Duodenal mucosa (tissue), 2 donors: ENCODE measurements at regions not wholly inside any gene's neighbourhood (a gene's known extent, or its start where the extent isn't known, plus 50 kb on each side); places are given as distances from the start of the nearest gene placed in this dataset.

Experiments used
- H3K27ac ChIP-seq: one replicate; pipeline ENCODE4 v1.7.0; 2013; ENCODE audit warnings: low read depth, low read length
- H3K27me3 ChIP-seq, 2 donors: one replicate each; pipeline ENCODE4 v1.7.0; 2013; ENCODE audit warnings: low read length in 2 of 2, control low read depth in 1 of 2; ENCODE audit not compliant: insufficient read depth in 2 of 2, control insufficient read depth in 1 of 2
- H3K36me3 ChIP-seq, 2 donors: one replicate each; pipeline ENCODE4 v1.7.0; 2013; ENCODE audit warnings: low read length in 2 of 2, control low read depth in 1 of 2; ENCODE audit not compliant: insufficient read depth in 2 of 2, control insufficient read depth in 1 of 2
- H3K4me1 ChIP-seq, 2 donors: one replicate each; pipeline ENCODE4 v1.7.0; 2013; ENCODE audit warnings: low read length in 2 of 2, control low read depth in 1 of 2; ENCODE audit not compliant: insufficient read depth in 2 of 2, control insufficient read depth in 1 of 2
- H3K4me3 ChIP-seq, 2 donors: one replicate each; pipeline ENCODE4 v1.7.0; 2013; ENCODE audit warnings: low read length in 2 of 2, low read depth in 1 of 2
- H3K9ac ChIP-seq, 2 donors: one replicate each; pipeline ENCODE4 v1.7.0; 2013; ENCODE audit warnings: low read length in 2 of 2, low read depth in 1 of 2
- H3K9me3 ChIP-seq, 2 donors: one replicate each; pipeline ENCODE4 v1.7.0; 2013; ENCODE audit warnings: low read length in 2 of 2, control low read depth in 1 of 2; ENCODE audit not compliant: control insufficient read depth in 1 of 2

DNA sequence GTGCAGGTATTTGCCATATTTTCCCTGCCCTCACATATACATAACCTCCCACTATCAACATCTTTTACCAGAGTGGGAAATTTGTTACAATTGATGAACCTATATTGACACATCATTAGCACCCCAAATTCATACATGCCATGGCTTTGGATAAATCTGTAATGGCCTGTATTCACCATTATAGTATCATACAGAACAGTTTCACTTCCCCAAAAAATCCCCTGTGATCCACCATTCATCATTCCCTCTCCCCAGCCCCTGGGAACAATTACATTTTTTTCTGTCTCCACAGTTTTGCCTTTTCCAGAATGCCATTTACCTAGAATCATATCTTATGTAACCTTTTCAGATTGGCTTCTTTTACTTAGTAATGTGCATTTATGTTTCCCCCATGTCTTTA is 494.5 kb downstream of the RNF144A start:
- Histone ChIP-seq H3K9me3 (no peaks in the 10 kb centered on the region), H3K9ac (no peak overlapping the region), H3K27me3 (peaks cover 0 to 4% of the 10 kb centered on the region in 2 donors), H3K4me3 (no peak overlapping the region), H3K36me3 (no peaks in the 10 kb centered on the region), H3K4me1 (no peaks in the 10 kb centered on the region), H3K27ac (no peak overlapping the region)

DNA sequence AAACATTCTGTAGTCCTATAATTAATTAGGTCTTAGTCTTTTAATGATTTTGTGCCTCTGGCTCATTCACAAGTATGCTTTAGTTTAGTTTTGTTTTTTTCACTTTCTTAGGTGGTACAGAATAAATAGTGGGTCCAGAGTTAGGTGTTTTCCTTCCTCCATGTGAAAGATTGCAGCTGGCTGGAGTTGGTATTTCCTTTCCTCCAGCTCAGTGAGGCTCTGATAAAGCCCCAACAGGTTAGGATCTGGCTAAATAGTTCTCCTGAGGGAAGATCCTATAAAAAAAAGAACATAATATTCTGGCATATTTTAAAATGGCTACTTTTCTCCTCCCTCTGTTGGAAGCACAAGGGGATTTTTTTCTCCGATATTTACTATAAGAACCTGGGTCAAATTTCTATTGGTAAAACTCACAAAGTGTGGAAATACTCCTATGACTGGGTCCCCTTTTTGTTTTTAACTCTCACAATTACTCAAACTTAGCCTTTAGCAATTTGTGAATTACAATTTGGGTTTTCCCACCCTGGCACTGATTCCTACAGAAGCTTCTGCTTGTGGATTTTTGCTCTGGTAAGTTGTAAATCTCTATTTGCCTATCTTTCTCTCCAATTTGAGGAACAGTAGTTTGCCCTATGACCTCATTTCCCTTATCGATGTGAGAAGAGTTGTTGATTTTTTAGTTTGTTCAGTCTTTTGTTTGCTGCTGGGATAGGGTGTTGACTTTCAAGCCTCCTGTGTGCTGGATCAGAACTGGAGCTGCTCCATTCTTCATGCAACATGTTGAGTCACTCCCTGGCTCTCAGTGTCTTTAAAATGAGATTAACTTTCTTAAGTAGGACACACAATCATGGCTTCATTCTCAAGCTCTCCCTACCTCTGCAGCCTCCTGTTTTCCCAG is 500.9 kb downstream of the RNF144A start:
- no peak overlapping the region for H3K4me3 ChIP-seq
- H3K4me1 ChIP-seq: no peaks in the 10 kb centered on the region
- H3K36me3 ChIP-seq: no peaks in the 10 kb centered on the region
- no peak overlapping the region for H3K9ac ChIP-seq
- H3K27me3 ChIP-seq: peaks cover 8 to 10% of the 10 kb centered on the region in 2 donors
- H3K9me3 ChIP-seq: no peaks in the 10 kb centered on the region
- H3K27ac ChIP-seq: no peak overlapping the region

DNA sequence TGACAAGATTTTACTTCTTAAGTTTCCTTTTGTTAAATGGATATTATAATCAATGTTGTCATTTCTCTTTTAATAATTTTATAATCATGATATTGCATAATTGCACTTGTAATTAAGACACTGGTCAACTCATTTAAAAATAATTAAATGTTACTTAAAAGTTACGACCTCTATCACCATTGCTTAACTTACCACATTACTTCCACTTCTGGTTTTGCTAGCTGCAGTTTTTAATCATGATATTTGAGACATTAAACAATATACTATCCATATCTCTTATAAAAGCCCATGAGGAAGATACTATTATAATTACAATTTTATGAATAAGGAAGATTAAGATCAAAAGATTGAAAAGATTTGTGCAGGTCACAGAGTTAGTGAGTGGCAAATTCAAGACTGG is 502.0 kb downstream of the RNF144A start:
- no peak overlapping the region for H3K27ac ChIP-seq
- H3K27me3 ChIP-seq: peaks cover 8 to 10% of the 10 kb centered on the region in 2 donors
- H3K4me1 ChIP-seq: no peaks in the 10 kb centered on the region
- H3K36me3 ChIP-seq: no peaks in the 10 kb centered on the region
- H3K4me3 ChIP-seq: no peak overlapping the region
- no peaks in the 10 kb centered on the region for H3K9me3 ChIP-seq
- H3K9ac ChIP-seq: no peak overlapping the region

DNA sequence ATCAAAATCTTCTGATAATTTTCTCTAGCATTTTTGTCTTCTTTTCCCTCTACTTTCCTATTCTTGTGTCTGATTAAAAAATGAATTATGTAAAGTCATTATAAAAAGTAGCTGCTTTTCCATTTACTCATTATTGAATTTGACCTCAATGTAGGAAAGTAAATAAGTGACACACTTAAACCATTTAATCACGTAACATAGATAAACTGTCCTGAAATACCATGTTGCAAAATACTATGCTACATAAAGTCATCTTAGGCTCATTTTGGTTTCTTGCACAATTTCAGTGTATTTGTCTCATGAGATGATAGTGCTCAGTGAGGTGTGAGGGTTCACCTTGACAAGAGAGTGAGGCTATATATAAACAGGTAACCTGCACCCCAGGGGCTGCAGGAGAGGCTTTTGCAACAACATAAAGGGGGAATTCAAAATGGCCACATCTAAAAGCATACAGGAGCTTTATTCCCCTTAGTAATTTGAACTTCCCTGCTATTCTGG is 502.7 kb downstream of the RNF144A start:
- Histone ChIP-seq H3K9me3 (no peaks in the 10 kb centered on the region), H3K4me1 (no peaks in the 10 kb centered on the region), H3K9ac (no peak overlapping the region), H3K36me3 (no peaks in the 10 kb centered on the region), H3K27ac (no peak overlapping the region), H3K27me3 (peaks cover 8 to 10% of the 10 kb centered on the region in 2 donors), H3K4me3 (no peak overlapping the region)

DNA sequence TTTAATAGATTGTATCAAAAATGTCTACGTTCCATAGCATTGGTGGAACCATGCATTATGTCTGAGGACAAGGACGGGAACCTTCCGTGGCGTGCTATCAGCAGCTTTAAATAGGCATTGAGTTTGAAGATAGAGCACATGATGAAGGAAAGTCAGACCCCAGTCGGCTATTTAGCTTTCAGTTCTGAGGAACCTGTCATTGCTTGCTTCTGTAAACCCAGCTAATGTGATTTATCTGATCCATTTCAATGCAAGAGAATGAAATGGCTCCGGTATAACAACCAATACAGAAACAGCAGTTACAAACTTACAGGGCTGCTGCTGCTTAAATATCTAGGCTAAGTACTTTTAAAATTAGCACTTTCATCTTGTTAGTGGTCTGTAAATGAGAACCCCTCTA is 503.3 kb downstream of the RNF144A start:
- H3K36me3 ChIP-seq: no peaks in the 10 kb centered on the region
- H3K4me1 ChIP-seq: no peaks in the 10 kb centered on the region
- H3K27ac ChIP-seq: no peak overlapping the region
- H3K27me3 ChIP-seq: peaks cover 8 to 10% of the 10 kb centered on the region in 2 donors
- H3K9ac ChIP-seq: no peak overlapping the region
- no peak overlapping the region for H3K4me3 ChIP-seq
- no peaks in the 10 kb centered on the region for H3K9me3 ChIP-seq

DNA sequence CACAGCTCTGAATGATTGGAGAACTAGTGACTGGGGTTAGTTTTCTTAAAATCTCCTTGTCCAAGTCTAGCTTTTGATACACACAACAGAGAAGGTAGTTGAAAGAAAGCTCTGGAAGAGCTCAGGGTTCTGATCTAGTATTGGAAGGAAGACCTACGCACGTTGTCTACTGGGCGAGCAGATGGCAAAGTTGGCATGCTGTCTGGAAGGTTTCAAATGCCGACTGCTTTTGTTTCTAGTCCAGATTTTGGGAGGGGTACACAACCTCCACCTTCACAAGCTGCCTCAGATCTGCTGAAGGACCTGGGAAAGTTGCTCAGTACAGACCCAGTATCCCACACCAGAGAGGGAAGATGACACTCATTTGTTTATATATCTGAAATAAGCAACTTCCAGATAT is 507.3 kb downstream of the RNF144A start:
- Histone ChIP-seq H3K4me1 (no peaks in the 10 kb centered on the region), H3K9me3 (no peaks in the 10 kb centered on the region), H3K27me3 (peaks cover 17 to 18% of the 10 kb centered on the region in 2 donors), H3K4me3 (no peak overlapping the region), H3K9ac (no peak overlapping the region), H3K36me3 (no peaks in the 10 kb centered on the region), H3K27ac (no peak overlapping the region)

DNA sequence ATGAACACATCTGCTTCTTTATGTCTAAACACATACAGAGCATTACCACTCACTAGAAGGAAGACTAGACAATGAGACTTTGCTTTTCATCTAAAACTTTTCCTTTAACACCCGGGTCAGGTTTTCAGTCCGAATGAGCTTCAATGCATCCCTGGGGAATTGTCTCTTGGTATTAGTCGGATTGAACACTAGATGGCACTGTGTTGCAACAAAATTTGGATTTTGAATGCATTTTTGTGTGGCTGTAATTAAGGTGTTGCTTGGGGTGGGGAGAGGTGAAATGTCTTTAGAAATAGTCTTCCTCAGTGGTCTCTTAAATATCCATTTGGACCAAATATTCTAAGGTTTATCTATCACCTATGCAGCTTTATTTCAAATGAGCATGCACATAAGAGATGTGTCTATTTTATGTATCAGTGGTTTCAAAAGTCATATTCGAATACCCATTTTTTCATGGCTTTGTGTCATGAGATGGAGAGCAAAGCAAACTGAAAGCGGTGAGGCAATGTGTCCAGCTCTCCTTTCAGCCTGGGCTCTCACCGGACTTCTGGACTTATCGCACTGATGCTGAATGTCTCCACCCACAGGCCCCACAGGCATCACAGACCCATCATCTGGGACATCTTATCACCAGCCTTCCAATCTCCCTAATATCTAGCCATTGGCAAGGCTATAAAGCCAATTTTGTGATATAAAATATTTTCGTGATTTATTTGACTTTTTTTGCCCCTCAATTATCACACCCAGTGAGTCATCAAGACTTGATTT is 510.3 kb downstream of the RNF144A start:
- Histone ChIP-seq H3K27me3 (peaks cover 13 to 18% of the 10 kb centered on the region in 2 donors), H3K4me3 (no peak overlapping the region), H3K4me1 (peaks cover 0 to 7% of the 10 kb centered on the region in 2 donors), H3K9me3 (no peaks in the 10 kb centered on the region), H3K27ac (no peak overlapping the region), H3K9ac (no peak overlapping the region), H3K36me3 (no peaks in the 10 kb centered on the region)

DNA sequence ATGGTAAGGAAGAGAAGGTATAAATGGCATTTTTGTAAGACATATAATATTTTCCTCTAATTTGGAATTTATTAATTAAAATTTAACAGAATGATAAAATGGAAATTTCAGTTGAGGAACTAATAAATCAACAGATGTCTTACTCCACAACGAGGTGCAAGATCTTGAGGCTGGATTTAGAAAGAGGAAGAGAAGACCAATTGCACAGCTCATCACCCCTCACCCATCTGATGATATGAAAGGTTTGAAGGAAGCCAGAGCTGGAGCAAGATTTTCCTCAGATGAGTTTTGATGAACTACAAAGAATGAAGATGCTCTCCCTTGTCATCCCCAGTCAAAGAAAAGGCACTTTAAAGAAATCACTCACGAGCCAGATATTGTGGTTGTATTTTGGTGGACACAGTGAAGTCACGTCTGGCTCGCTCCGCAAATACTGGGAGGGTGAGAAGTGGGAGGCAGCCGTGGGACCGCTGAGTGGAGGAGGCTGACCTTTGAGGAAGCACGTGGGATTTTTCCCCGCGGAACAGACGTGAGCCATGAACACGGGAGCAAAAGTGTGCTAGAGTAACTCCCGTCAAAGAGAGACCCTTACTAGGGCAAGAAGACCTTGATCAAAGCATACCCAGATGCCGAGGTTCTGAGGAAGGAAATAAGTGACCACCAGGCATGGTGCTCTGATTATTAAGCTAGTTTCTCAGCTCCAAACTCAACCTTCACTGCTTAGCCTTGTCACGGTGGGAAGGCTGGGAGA is 511.4 kb downstream of the RNF144A start:
- peaks cover 13 to 18% of the 10 kb centered on the region in 2 donors for H3K27me3 ChIP-seq
- no peak overlapping the region for H3K4me3 ChIP-seq
- no peak overlapping the region for H3K27ac ChIP-seq
- peaks cover 0 to 4% of the 10 kb centered on the region in 2 donors for H3K9me3 ChIP-seq
- H3K36me3 ChIP-seq: no peaks in the 10 kb centered on the region
- H3K9ac ChIP-seq: no peak overlapping the region
- peaks cover 0 to 7% of the 10 kb centered on the region in 2 donors for H3K4me1 ChIP-seq

DNA sequence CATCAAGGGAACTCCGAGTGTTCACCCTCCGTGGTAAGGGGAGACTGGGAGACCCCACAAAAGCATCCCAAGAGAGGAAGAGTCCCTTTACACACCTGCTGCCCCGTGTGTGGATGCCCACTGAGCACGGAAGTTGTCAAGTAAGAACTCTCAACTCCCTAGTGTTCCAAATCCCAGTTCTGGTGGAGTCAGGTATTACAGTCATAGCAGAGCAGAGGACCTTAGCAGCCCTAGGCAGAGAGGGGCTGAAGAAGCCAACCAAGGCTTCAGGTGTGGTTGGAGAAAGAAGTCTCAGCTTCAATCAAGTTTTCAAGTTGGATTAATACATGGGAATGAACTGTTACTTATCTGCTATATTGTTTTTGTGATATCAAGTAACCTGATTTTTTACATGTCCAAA is 512.5 kb downstream of the RNF144A start:
- H3K9ac ChIP-seq: no peak overlapping the region

More for the DNA sequence above, 512.5 kb downstream of the RNF144A start:
- Histone ChIP-seq H3K27me3 (peaks cover 13 to 18% of the 10 kb centered on the region in 2 donors), H3K4me3 (no peak overlapping the region), H3K27ac (no peak overlapping the region), H3K9me3 (peaks cover 2 to 4% of the 10 kb centered on the region in 2 donors), H3K4me1 (peaks cover 0 to 7% of the 10 kb centered on the region in 2 donors), H3K36me3 (no peaks in the 10 kb centered on the region)
